ENCODE measurements at regions not wholly inside any gene's neighbourhood (a gene's known extent, or its start where the extent isn't known, plus 50 kb on each side); places are given as distances from the start of the nearest gene placed in this dataset.

- no peak for TF ChIP-seq CTCF (IDR thresholded peaks at IDR 0.05; ENCODE audit: low read depth, low read length, poor library complexity, severe bottlenecking)
- TF ChIP-seq EZH2phosphoT487 (IDR thresholded peaks at IDR 0.05; ENCODE audit: borderline replicate concordance, low read length), result no peak
Measured at GRCh38 chr2:8123464-8123863, 558.4 kb upstream of the ID2 start.

Measured in DOHH2 (cell line).